ENCODE measurements at regions not wholly inside any gene's neighbourhood (a gene's known extent, or its start where the extent isn't known, plus 50 kb on each side); places are given as distances from the start of the nearest gene placed in this dataset.
"Not testable (repeated sequence)": the region's sequence is repeated elsewhere in the genome, so short reads cannot be mapped to it uniquely, and the experiment has no call there.

GRCh38 chr16:29158031-29158784 lies 173.4 kb downstream of the LAT start:
- Mint-ChIP-seq H3K4me1 (peaks cover 16% of the 10 kb centered on the region), H3K27ac (peak overlapping the region; percentile 92)
- H3K36me3 Mint-ChIP-seq (ENCODE audit: low read depth); H3K27me3 Mint-ChIP-seq; H3K4me3 Mint-ChIP-seq; intact Hi-C loops (cut with micrococcal nuclease); DNase-seq; H3K9me3 Mint-ChIP-seq: not testable (repeated sequence)

GRCh38 chr16:29157051-29157923 lies 172.4 kb downstream of the LAT start:
- H3K36me3 Mint-ChIP-seq (ENCODE audit: low read depth); H3K27me3 Mint-ChIP-seq; intact Hi-C loops (cut with micrococcal nuclease); H3K9me3 Mint-ChIP-seq: not testable (repeated sequence)
- Mint-ChIP-seq H3K4me1 (peaks cover 16% of the 10 kb centered on the region), H3K4me3 (peak overlapping the region; percentile 55), H3K27ac (peak overlapping the region; percentile 92)
- DNase-seq: peak; percentile 81

- Mint-ChIP-seq H3K27me3 (no peaks in the 10 kb centered on the region), H3K9me3 (no peaks in the 10 kb centered on the region), H3K4me3 (no peak overlapping the region), H3K4me1 (peaks cover 16% of the 10 kb centered on the region), H3K36me3 (ENCODE audit: low read depth) (peaks cover 7% of the 10 kb centered on the region), H3K27ac (peak overlapping the region; percentile 92)
- no peak for DNase-seq
- intact Hi-C loops (cut with micrococcal nuclease): no loop called here
These were observed 171.7 kb downstream of the LAT start for GRCh38 chr16:29156511-29156910.

GRCh38 chr16:29155866-29156200 lies 171.0 kb downstream of the LAT start:
- H3K4me3 Mint-ChIP-seq; DNase-seq; intact Hi-C loops (cut with micrococcal nuclease); H3K27ac Mint-ChIP-seq; H3K27me3 Mint-ChIP-seq; H3K36me3 Mint-ChIP-seq (ENCODE audit: low read depth); H3K9me3 Mint-ChIP-seq: not testable (repeated sequence)
- peaks cover 16% of the 10 kb centered on the region for H3K4me1 Mint-ChIP-seq

DNA sequence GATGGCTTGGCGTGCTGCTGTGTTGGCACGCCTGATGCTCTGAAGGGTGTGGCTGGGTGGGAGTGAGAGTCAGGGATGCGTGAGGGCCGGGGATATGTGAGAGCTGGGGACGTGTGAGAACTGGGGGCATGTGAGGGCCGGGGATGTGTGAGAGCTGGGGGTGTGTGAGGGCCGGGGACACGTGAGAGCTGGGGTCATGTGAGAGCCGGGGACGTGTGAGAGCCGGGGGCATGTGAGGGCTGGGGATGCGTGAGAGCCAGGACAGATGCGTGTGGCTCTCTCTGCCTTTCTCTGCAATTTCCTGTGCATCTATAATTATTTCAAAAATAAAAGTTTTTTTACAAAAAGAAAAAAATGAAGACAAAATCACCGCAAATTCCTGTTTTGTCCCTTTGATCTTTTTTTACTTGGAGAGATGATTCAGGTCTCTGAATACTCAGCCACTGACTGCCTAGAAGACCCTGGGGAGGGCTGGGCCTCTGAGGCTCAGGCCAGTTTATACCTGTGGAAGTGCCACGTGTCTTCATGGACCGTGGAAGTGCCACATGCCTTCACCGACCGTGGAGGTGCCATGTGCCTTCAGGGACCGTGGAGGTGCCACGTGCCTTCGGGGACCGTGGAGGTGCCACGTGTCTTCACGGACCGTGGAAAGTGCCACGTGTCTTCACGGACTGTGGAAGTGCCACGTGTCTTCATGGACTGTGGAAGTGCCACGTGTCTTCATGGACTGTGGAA lies 170.4 kb downstream of the LAT start:
- H3K9me3 Mint-ChIP-seq; intact Hi-C loops (cut with micrococcal nuclease); H3K4me3 Mint-ChIP-seq; H3K27me3 Mint-ChIP-seq; H3K36me3 Mint-ChIP-seq (ENCODE audit: low read depth): not testable (repeated sequence)
- peak overlapping the region; percentile 58 for H3K27ac Mint-ChIP-seq
- peaks cover 17% of the 10 kb centered on the region for H3K4me1 Mint-ChIP-seq
- DNase-seq: peak; percentile 63

GRCh38 chr16:29154676-29155121 lies 169.8 kb downstream of the LAT start:
- Mint-ChIP-seq H3K36me3 (ENCODE audit: low read depth) (peaks cover 5% of the 10 kb centered on the region), H3K27ac (peak overlapping the region; percentile 58), H3K4me3 (no peak overlapping the region), H3K4me1 (peaks cover 23% of the 10 kb centered on the region), H3K27me3 (no peaks in the 10 kb centered on the region), H3K9me3 (no peaks in the 10 kb centered on the region)
- DNase-seq: no peak
- intact Hi-C loops (cut with micrococcal nuclease): no loop called here

GRCh38 chr16:29154088-29154487 lies 169.2 kb downstream of the LAT start:
- H3K27ac Mint-ChIP-seq: no peak overlapping the region
- H3K9me3 Mint-ChIP-seq: no peaks in the 10 kb centered on the region
- no peak overlapping the region for H3K4me3 Mint-ChIP-seq
- no peaks in the 10 kb centered on the region for H3K27me3 Mint-ChIP-seq
- H3K36me3 Mint-ChIP-seq (ENCODE audit: low read depth): peaks cover 7% of the 10 kb centered on the region
- no peak for DNase-seq
- H3K4me1 Mint-ChIP-seq: peaks cover 28% of the 10 kb centered on the region
- intact Hi-C loops (cut with micrococcal nuclease): no loop called here

DNA sequence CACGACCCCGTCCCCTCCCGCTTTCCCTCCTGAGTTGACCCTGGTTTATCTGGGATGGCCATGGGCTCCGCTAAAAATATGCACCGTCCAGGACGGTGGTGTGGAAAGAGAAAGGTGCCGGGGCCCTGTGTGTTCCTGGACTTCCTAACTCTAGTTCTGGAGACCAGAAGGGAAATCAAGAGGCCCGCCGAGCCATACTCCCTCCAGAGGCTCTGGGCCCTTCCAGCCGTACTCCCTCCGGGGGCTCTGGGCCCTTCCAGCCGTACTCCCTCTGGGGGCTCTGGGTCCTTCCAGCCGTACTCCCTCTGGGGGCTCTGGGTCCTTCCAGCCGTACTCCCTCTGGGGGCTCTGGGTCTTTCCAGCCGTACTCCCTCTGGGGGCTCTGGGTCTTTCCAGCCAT lies 168.5 kb downstream of the LAT start:
- H3K4me3 Mint-ChIP-seq; H3K9me3 Mint-ChIP-seq; intact Hi-C loops (cut with micrococcal nuclease); H3K27me3 Mint-ChIP-seq; H3K36me3 Mint-ChIP-seq (ENCODE audit: low read depth); H3K27ac Mint-ChIP-seq; DNase-seq: not testable (repeated sequence)
- peaks cover 35% of the 10 kb centered on the region for H3K4me1 Mint-ChIP-seq

DNA sequence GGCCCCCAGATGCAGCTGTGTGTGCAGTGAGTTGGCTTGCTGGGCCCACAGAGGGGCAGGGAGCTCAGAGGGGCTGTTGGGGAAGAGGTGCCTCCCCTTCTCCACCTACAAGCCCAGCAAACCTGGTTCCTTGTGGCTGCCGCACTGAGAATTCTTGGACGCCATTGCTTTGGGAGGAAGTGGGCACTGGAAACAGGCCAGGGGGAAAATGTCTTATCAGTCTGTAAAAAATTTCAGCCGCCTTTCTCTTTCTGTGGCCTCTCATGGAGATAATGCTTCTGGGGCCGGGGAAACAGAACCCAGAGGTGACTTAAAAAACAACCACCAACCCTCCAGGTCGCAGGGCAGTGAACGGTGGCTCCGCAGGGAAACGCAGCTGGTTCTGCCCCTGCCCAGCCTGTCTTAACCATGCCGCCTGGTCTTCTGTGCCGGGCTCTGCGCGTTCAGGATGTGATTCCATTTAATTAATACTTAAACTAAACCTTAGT lies 167.7 kb downstream of the LAT start:
- peaks cover 41% of the 10 kb centered on the region for H3K4me1 Mint-ChIP-seq
- intact Hi-C loops (cut with micrococcal nuclease); H3K9me3 Mint-ChIP-seq; H3K36me3 Mint-ChIP-seq (ENCODE audit: low read depth); H3K27me3 Mint-ChIP-seq; H3K4me3 Mint-ChIP-seq; DNase-seq; H3K27ac Mint-ChIP-seq: not testable (repeated sequence)

DNA sequence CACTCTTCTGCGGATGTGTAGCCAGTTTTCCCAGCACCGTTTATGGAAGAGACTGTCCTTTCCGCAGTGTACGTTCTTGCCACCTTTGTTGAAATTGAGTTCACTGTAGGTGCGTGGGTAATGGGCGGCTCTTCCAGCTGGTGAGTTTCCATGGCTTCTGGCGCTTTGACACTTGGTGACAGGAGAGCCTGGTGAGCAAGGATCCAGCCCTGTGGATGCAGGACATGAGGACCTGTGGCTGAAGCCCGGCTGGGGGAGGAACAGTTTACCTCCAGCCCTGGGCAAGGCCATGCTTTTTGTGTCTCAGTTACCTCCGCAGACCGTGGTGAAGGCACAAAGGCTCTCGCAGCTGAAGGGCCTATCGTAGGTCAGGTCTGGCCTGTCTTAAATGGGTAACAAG lies 166.5 kb downstream of the LAT start:
- DNase-seq: no peak
- peaks cover 28% of the 10 kb centered on the region for H3K4me1 Mint-ChIP-seq
- H3K4me3 Mint-ChIP-seq: no peak overlapping the region
- peaks cover 5% of the 10 kb centered on the region for H3K36me3 Mint-ChIP-seq (ENCODE audit: low read depth)
- H3K9me3 Mint-ChIP-seq: no peaks in the 10 kb centered on the region
- no peaks in the 10 kb centered on the region for H3K27me3 Mint-ChIP-seq
- intact Hi-C loops (cut with micrococcal nuclease): no loop called here
- no peak overlapping the region for H3K27ac Mint-ChIP-seq

- intact Hi-C loops (cut with micrococcal nuclease); H3K27me3 Mint-ChIP-seq; H3K9me3 Mint-ChIP-seq; H3K36me3 Mint-ChIP-seq (ENCODE audit: low read depth); DNase-seq; H3K27ac Mint-ChIP-seq: not testable (repeated sequence)
- H3K4me3 Mint-ChIP-seq: peak overlapping the region; percentile 46
- peaks cover 28% of the 10 kb centered on the region for H3K4me1 Mint-ChIP-seq
These were observed 165.1 kb downstream of the LAT start for GRCh38 chr16:29149912-29150311.

GRCh38 chr16:29148867-29149272 lies 164.0 kb downstream of the LAT start:
- Mint-ChIP-seq H3K36me3 (ENCODE audit: low read depth) (peaks cover 6% of the 10 kb centered on the region), H3K27ac (peak overlapping the region; percentile 86), H3K4me3 (peak overlapping the region; percentile 46), H3K4me1 (peaks cover 27% of the 10 kb centered on the region), H3K9me3 (no peaks in the 10 kb centered on the region), H3K27me3 (no peaks in the 10 kb centered on the region)
- intact Hi-C loops (cut with micrococcal nuclease): no loop called here
- DNase-seq: peak; percentile 93

DNA sequence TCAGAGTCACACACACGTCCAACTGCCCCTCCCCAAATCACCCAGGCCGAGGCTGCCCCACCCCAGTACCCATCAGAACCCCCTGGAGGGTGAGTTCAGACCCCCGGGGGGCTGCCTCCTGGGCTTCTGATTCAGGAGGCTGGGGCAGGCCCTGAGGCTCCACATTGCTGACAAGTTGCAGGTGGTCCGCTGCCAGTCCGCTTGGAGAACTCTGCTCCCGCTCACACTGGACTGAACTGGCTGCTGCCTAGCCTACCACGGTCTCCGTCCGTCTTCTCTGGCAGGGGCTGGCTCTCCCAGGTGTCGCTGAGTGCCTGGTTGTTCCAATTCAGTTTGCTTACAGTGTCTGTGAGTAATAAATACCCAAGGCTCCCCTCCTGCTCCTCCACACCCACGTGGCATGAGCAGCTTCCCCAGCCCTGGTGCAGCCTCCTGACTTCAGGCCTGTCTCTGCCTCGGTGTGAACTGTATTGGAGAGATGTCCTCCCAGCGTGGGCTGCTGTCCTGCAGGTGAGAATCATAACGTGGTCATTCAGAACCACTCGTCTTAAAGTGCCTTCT lies 163.4 kb downstream of the LAT start:
- no peaks in the 10 kb centered on the region for H3K9me3 Mint-ChIP-seq
- peak overlapping the region; percentile 46 for H3K4me3 Mint-ChIP-seq
- peaks cover 27% of the 10 kb centered on the region for H3K4me1 Mint-ChIP-seq
- peak overlapping the region; percentile 86 for H3K27ac Mint-ChIP-seq
- H3K27me3 Mint-ChIP-seq: no peaks in the 10 kb centered on the region
- DNase-seq: no peak
- intact Hi-C loops (cut with micrococcal nuclease): no loop called here
- H3K36me3 Mint-ChIP-seq (ENCODE audit: low read depth): peaks cover 6% of the 10 kb centered on the region

All from activated CD4-positive, alpha-beta T cell treated with anti-CD3 and anti-CD28 coated beads, Interleukin-2, amount 10 ng/mL, durations not matched to agents 24 days and 14 days (primary cell).